SK-N-SH treated with all-trans-retinoic acid at 6 μM for 48 hours (cell line): ENCODE measurements at regions not wholly inside any gene's neighbourhood (a gene's known extent, or its start where the extent isn't known, plus 50 kb on each side); places are given as distances from the start of the nearest gene placed in this dataset.

Source experiments
- ATAC-seq: fragments of 200-7000 bp; cut with Tn5 transposase; 3 replicates; pipeline ENCODE4 v1.9.1; 2020; ENCODE audit warnings: mild to moderate bottlenecking, moderate library complexity
- ARNTL ChIP-seq: fragments of 450-650 bp; formaldehyde crosslinking; IDR thresholded peaks from 2 replicates; pipeline ENCODE4 v1.5.0; 2020; ENCODE audit warnings: low read depth, mild to moderate bottlenecking, moderate library complexity, borderline replicate concordance
- BACH2 ChIP-seq: fragments of 250-450 bp; sonication (Bioruptor Pico); IDR thresholded peaks from 2 replicates; pipeline ENCODE4 v1.9.0; 2021; ENCODE audit warnings: mild to moderate bottlenecking, borderline replicate concordance
- CREB5 ChIP-seq: fragments of 250-450 bp; sonication (Bioruptor Pico); IDR thresholded peaks from 2 replicates; pipeline ENCODE4 v1.5.1; 2020; ENCODE audit warnings: low read depth, mild to moderate bottlenecking, moderate library complexity
- CSRNP3 ChIP-seq: fragments of 250-450 bp; sonication (Bioruptor Pico); IDR thresholded peaks from 2 replicates; pipeline ENCODE4 v1.5.1; 2021; ENCODE audit warnings: mild to moderate bottlenecking, moderate library complexity
- ESRRG ChIP-seq: fragments of 250-450 bp; sonication (Bioruptor Pico); IDR thresholded peaks from 2 replicates; pipeline ENCODE4 v1.6.1; 2021; ENCODE audit warnings: mild to moderate bottlenecking
- GLIS3 ChIP-seq: fragments of 250-450 bp; sonication (Bioruptor Pico); IDR thresholded peaks from 2 replicates; pipeline ENCODE4 v1.5.0; 2020; ENCODE audit warnings: mild to moderate bottlenecking, moderate library complexity
- ISL1 ChIP-seq: fragments of 250-450 bp; sonication (Bioruptor Pico); IDR thresholded peaks from 2 replicates; pipeline ENCODE4 v2.1.2; 2022; ENCODE audit warnings: mild to moderate bottlenecking, moderate library complexity
- OSR1 ChIP-seq: fragments of 250-450 bp; sonication (Bioruptor Pico); IDR thresholded peaks from 2 replicates; pipeline ENCODE4 v1.8.0; 2022; ENCODE audit warnings: moderate library complexity, mild to moderate bottlenecking, inconsistent platforms
- PATZ1 ChIP-seq: fragments of 250-450 bp; sonication (Bioruptor Pico); IDR thresholded peaks from 2 replicates; pipeline ENCODE4 v1.8.0; 2020; ENCODE audit warnings: mild to moderate bottlenecking, moderate library complexity, borderline replicate concordance
- POU6F1 ChIP-seq: fragments of 250-450 bp; sonication (Bioruptor Pico); IDR thresholded peaks from 2 replicates; pipeline ENCODE4 v1.8.0; 2021; ENCODE audit warnings: low read depth, mild to moderate bottlenecking, moderate library complexity, borderline replicate concordance
- RARB ChIP-seq: fragments of 250-450 bp; sonication (Bioruptor Pico); IDR thresholded peaks from 2 replicates; pipeline ENCODE4 v1.8.0; 2021; ENCODE audit warnings: mild to moderate bottlenecking, moderate library complexity
- SNAI2 ChIP-seq: fragments of 250-450 bp; sonication (Bioruptor Pico); IDR thresholded peaks from 2 replicates; pipeline ENCODE4 v1.5.0; 2020; ENCODE audit warnings: mild to moderate bottlenecking, moderate library complexity
- TCF4 ChIP-seq: fragments of 250-450 bp; sonication (Bioruptor Pico); IDR thresholded peaks from 2 replicates; pipeline ENCODE4 v1.8.0; 2021; ENCODE audit warnings: mild to moderate bottlenecking, moderate library complexity, borderline replicate concordance
- TOX ChIP-seq: fragments of 250-450 bp; sonication (Bioruptor Pico); IDR thresholded peaks from 2 replicates; pipeline ENCODE4 v1.8.0; 2021; ENCODE audit warnings: mild to moderate bottlenecking, moderate library complexity, borderline replicate concordance
- TSHZ2 ChIP-seq: fragments of 250-450 bp; sonication (Bioruptor Pico); IDR thresholded peaks from 2 replicates; pipeline ENCODE4 v1.5.0; 2020; ENCODE audit warnings: mild to moderate bottlenecking, moderate library complexity
- ZC3H10 ChIP-seq: fragments of 250-450 bp; sonication (Bioruptor Pico); IDR thresholded peaks from 2 replicates; pipeline ENCODE4 v1.5.1; 2021; ENCODE audit warnings: mild to moderate bottlenecking, moderate library complexity
- ZFP3 ChIP-seq: fragments of 250-450 bp; sonication (Bioruptor Pico); IDR thresholded peaks from 2 replicates; pipeline ENCODE4 v1.5.0; 2020; ENCODE audit warnings: mild to moderate bottlenecking, moderate library complexity
- ZFP30 ChIP-seq: fragments of 450-650 bp; formaldehyde crosslinking; IDR thresholded peaks from 2 replicates; pipeline ENCODE4 v1.5.0; 2022; ENCODE audit warnings: mild to moderate bottlenecking, moderate library complexity
- ZNF565 ChIP-seq: fragments of 450-650 bp; formaldehyde crosslinking; conservative IDR thresholded peaks from 2 replicates; pipeline ENCODE4 v1.5.0; 2020; ENCODE audit warnings: low read depth, mild to moderate bottlenecking, moderate library complexity
- ZNF70 ChIP-seq: fragments of 450-650 bp; formaldehyde crosslinking; IDR thresholded peaks from 2 replicates; pipeline ENCODE4 v1.5.0; 2020; ENCODE audit warnings: mild to moderate bottlenecking, moderate library complexity
- ZNF8 ChIP-seq: fragments of 450-650 bp; formaldehyde crosslinking; IDR thresholded peaks from 2 replicates; pipeline ENCODE4 v1.5.0; 2020; ENCODE audit warnings: mild to moderate bottlenecking, moderate library complexity

GRCh38 chr6:149153100-149153499 is 164.4 kb upstream of the TAB2 start:
- TF ChIP-seq TCF4 (no peak), ISL1 (CRISPR knock-in tag) (no peak), OSR1 (no peak), ESRRG (CRISPR knock-in tag) (no peak), PATZ1 (CRISPR knock-in tag) (no peak), CREB5 (no peak), ZNF70 (CRISPR knock-in tag) (no peak), ZFP3 (no peak), ZFP30 (CRISPR knock-in tag) (no peak), POU6F1 (CRISPR knock-in tag) (no peak), BACH2 (no peak), SNAI2 (no peak), ZNF565 (CRISPR knock-in tag) (no peak), TOX (CRISPR knock-in tag) (no peak)
- TF ChIP-seq, all 23 proteins: peak for 0
- no peak for ATAC-seq

GRCh38 chr6:149153693-149154092 is 163.8 kb upstream of the TAB2 start:
- ATAC-seq = no peak
- TF ChIP-seq SNAI2 = no peak
- TF ChIP-seq PATZ1 (CRISPR knock-in tag) = no peak
- no peak for TF ChIP-seq TCF4
- TF ChIP-seq RARB (CRISPR knock-in tag) = no peak
- TF ChIP-seq ZC3H10 (CRISPR knock-in tag) = no peak
- TF ChIP-seq ARNTL (CRISPR knock-in tag) = no peak
- no peak for TF ChIP-seq ZNF565 (CRISPR knock-in tag)
- no peak for TF ChIP-seq ZNF8 (CRISPR knock-in tag)
- no peak for TF ChIP-seq BACH2
- no peak for TF ChIP-seq ZFP30 (CRISPR knock-in tag)
- no peak for TF ChIP-seq ESRRG (CRISPR knock-in tag)

- no peak for ATAC-seq
- TF ChIP-seq ESRRG (CRISPR knock-in tag) (no peak), POU6F1 (CRISPR knock-in tag) (no peak), CSRNP3 (CRISPR knock-in tag) (no peak), RARB (CRISPR knock-in tag) (no peak), TSHZ2 (CRISPR knock-in tag) (no peak), ZFP30 (CRISPR knock-in tag) (no peak), ZNF70 (CRISPR knock-in tag) (no peak), ZFP3 (no peak), GLIS3 (CRISPR knock-in tag) (no peak), PATZ1 (CRISPR knock-in tag) (no peak), BACH2 (no peak), SNAI2 (no peak)
These were observed 163.2 kb upstream of the TAB2 start for GRCh38 chr6:149154261-149154821.
